NB4 (cell line): ENCODE measurements at regions not wholly inside any gene's neighbourhood (a gene's known extent, or its start where the extent isn't known, plus 50 kb on each side); places are given as distances from the start of the nearest gene placed in this dataset.

Source experiments
- POLR2A ChIP-seq: IDR thresholded peaks from 2 replicates; pipeline ENCODE4 v1.6.1; 2011; ENCODE audit warnings: mild to moderate bottlenecking; ENCODE audit not compliant: insufficient read length; ENCODE audit errors: extremely low read depth
- TF ChIP-seq, protein P1 (sequence below): IDR thresholded peaks from one replicate; pipeline ENCODE4 v1.5.1; 2012; ENCODE audit warnings: low read depth, low read length
- TF ChIP-seq, protein P2 (sequence below): IDR thresholded peaks from 2 replicates; pipeline ENCODE4 v1.6.1; 2011; ENCODE audit warnings: low read depth, low read length

DNA sequence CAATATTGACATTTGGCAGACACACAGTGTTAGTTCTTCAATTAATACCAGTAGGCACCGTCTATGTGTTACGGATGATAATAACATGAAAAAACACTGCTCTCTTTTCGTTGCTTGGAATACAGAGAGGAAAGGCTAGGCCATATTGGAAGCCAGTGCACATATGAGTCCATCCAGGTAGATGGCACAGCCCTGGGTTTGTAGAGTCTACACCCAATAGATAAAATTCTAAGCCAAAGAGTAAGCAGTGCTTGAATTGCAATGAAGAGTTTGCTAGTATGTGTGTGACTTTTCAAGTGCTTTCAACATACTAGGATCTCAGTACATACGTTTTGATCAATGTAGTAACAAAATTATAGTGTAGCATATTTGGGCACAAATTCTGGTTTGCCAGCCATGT lies 243.3 kb upstream of the AVPR1A start:
- TF ChIP-seq, protein P1, sequence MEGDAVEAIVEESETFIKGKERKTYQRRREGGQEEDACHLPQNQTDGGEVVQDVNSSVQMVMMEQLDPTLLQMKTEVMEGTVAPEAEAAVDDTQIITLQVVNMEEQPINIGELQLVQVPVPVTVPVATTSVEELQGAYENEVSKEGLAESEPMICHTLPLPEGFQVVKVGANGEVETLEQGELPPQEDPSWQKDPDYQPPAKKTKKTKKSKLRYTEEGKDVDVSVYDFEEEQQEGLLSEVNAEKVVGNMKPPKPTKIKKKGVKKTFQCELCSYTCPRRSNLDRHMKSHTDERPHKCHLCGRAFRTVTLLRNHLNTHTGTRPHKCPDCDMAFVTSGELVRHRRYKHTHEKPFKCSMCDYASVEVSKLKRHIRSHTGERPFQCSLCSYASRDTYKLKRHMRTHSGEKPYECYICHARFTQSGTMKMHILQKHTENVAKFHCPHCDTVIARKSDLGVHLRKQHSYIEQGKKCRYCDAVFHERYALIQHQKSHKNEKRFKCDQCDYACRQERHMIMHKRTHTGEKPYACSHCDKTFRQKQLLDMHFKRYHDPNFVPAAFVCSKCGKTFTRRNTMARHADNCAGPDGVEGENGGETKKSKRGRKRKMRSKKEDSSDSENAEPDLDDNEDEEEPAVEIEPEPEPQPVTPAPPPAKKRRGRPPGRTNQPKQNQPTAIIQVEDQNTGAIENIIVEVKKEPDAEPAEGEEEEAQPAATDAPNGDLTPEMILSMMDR = no peak
- TF ChIP-seq POLR2A = no peak
- TF ChIP-seq, protein P2, sequence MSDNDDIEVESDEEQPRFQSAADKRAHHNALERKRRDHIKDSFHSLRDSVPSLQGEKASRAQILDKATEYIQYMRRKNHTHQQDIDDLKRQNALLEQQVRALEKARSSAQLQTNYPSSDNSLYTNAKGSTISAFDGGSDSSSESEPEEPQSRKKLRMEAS = no peak
